GM12878 (cell line): ENCODE measurements at regions not wholly inside any gene's neighbourhood (a gene's known extent, or its start where the extent isn't known, plus 50 kb on each side); places are given as distances from the start of the nearest gene placed in this dataset.

Source experiments
- ATAC-seq: fragments of 200-7000 bp; cut with Tn5 transposase; 3 replicates; pipeline ENCODE4 v1.9.1; 2020; ENCODE audit warnings: mild to moderate bottlenecking, moderate library complexity
- BruUV-seq: library from RNA; stranded (reverse); fragments of 400-500 nt; replicated peaks from 2 replicates; lab custom pipeline; 2021; lab: Mats Ljungman, UMichigan
- CTCF ChIA-PET: fragments of 300-600 bp; sonication (Branson Sonifier 250); formaldehyde crosslinking; extraction: SDS; loops from one replicate; lab custom pipeline; 2021; ENCODE audit warnings: inconsistent platforms; lab: Yijun Ruan, JAX
- POLR2A ChIA-PET: fragments of 350-600 bp; formaldehyde crosslinking; extraction: SDS; loops from one replicate; lab custom pipeline; 2021; ENCODE audit warnings: inconsistent platforms; lab: Charles Lee
- RAD21 ChIA-PET: fragments of 300-600 bp; sonication (Branson Sonifier 250); formaldehyde crosslinking; loops from one replicate; lab custom pipeline; 2023; ENCODE audit warnings: antibody characterized with exemption; ENCODE audit not compliant: unreplicated experiment; lab: Charles Lee
- SMC1A ChIA-PET: fragments of 300-600 bp; sonication (Branson Sonifier 250); formaldehyde crosslinking; loops from one replicate; lab custom pipeline; 2023; ENCODE audit not compliant: unreplicated experiment, uncharacterized antibody; lab: Charles Lee
- DNase-seq: peaks from one replicate; pipeline ENCODE4 v3.0.0-alpha.2; 2011; ENCODE audit warnings: low read depth, low spot score
- FAIRE-seq: peaks from 3 replicates; lab custom pipeline; 2011; peaks lifted over from hg19 to GRCh38; lab: Jason Lieb, UNC
- H2AFZ ChIP-seq: 2 replicates; pipeline ENCODE4 v1.6.0; 2011; ENCODE audit warnings: low read depth, low read length, control low read depth; ENCODE audit not compliant: control insufficient read depth
- H3K27ac ChIP-seq: 2 replicates; pipeline ENCODE4 v1.5.1; 2011; ENCODE audit warnings: control low read depth; ENCODE audit not compliant: control insufficient read depth, insufficient read depth
- H3K27me3 ChIP-seq, 2 experiments: replicated peaks in 1 of 2; 2 replicates each; pipeline versions ENCODE4 v1.6.0 to v1.6.1; 2011; ENCODE audit warnings: low read length in 1 of 2; ENCODE audit not compliant: control insufficient read depth in 2 of 2, insufficient read depth in 2 of 2
- H3K36me3 ChIP-seq, 2 experiments: 2 replicates each; pipeline ENCODE4 v1.5.1; 2011; ENCODE audit warnings: low read length in 1 of 2; ENCODE audit not compliant: control insufficient read depth in 2 of 2, insufficient read depth in 2 of 2
- H3K4me1 ChIP-seq: 2 replicates; pipeline ENCODE4 v1.6.1; 2011; ENCODE audit warnings: mild to moderate bottlenecking, low read length, moderate library complexity, mixed read lengths; ENCODE audit not compliant: control insufficient read depth, insufficient read depth
- H3K4me2 ChIP-seq: 2 replicates; pipeline ENCODE4 v1.6.0; 2011; ENCODE audit warnings: control low read depth; ENCODE audit not compliant: control insufficient read depth, insufficient read depth
- H3K4me3 ChIP-seq: fragments of 200-600 bp; sonication (generic); 2 replicates; pipeline ENCODE4 v1.5.1; 2016
- H3K79me2 ChIP-seq: 2 replicates; pipeline ENCODE4 v1.6.0; 2011; ENCODE audit warnings: low read length; ENCODE audit not compliant: control insufficient read depth, insufficient read depth
- H3K9ac ChIP-seq: 2 replicates; pipeline ENCODE4 v1.8.0; 2011; ENCODE audit warnings: low read length, control low read depth, mixed read lengths; ENCODE audit not compliant: control insufficient read depth, insufficient read depth
- H3K9me3 ChIP-seq: replicated peaks from 3 replicates; pipeline ENCODE4 v1.5.1; 2011; ENCODE audit warnings: mild to moderate bottlenecking, low read length; ENCODE audit not compliant: control insufficient read depth, insufficient read depth
- H4K20me1 ChIP-seq: 2 replicates; pipeline ENCODE4 v1.6.0; 2011; ENCODE audit not compliant: control insufficient read depth, insufficient read depth
- CEBPB ChIP-seq, 2 experiments: fragments of 150-350 bp in 1 of 2; IDR thresholded peaks; 2 replicates each; pipeline ENCODE4 v1.6.1; 2012 to 2014; ENCODE audit warnings: low read depth in 2 of 2, low read length in 2 of 2, borderline replicate concordance in 1 of 2, inconsistent platforms in 1 of 2
- JUND ChIP-seq: IDR thresholded peaks from 2 replicates; pipeline ENCODE4 v1.6.1; 2012; ENCODE audit warnings: low read depth, mild to moderate bottlenecking, low read length, improper control_type of control experiment, moderate library complexity
- KLF5 ChIP-seq: fragments of 450-650 bp; IDR thresholded peaks from 2 replicates; pipeline ENCODE4 v1.6.1; 2014; ENCODE audit warnings: mild to moderate bottlenecking; ENCODE audit not compliant: partially characterized antibody
- LARP7 ChIP-seq: fragments of 450-650 bp; IDR thresholded peaks from 2 replicates; pipeline ENCODE4 v1.6.1; 2017; ENCODE audit warnings: mild to moderate bottlenecking
- NBN ChIP-seq: fragments of 450-650 bp; IDR thresholded peaks from 2 replicates; pipeline ENCODE4 v1.6.1; 2016
- NFYA ChIP-seq: IDR thresholded peaks from 2 replicates; pipeline ENCODE4 v1.6.1; 2011; ENCODE audit warnings: low read depth, mild to moderate bottlenecking, low read length, improper control_type of control experiment, borderline replicate concordance
- RBBP5 ChIP-seq: fragments of 200-600 bp; sonication (generic); conservative IDR thresholded peaks from 2 replicates; pipeline ENCODE4 v1.6.1; 2016
- RUNX3 ChIP-seq: IDR thresholded peaks from 2 replicates; pipeline ENCODE4 v1.6.1; 2012; ENCODE audit warnings: low read length, inconsistent platforms
- SP1 ChIP-seq: IDR thresholded peaks from one replicate; pipeline ENCODE4 v1.6.1; 2011; ENCODE audit warnings: low read depth, low read length
- ZSCAN29 ChIP-seq: fragments of 450-650 bp; IDR thresholded peaks from 2 replicates; pipeline ENCODE4 v1.6.1; 2017; ENCODE audit warnings: mild to moderate bottlenecking, moderate library complexity
- WGBS: methylation state at CpG from one replicate; pipeline ENCODE4 v1.1.6; 2016; ENCODE audit warnings: low lambda C conversion rate; ENCODE audit not compliant: insufficient replicate concordance, insufficient coverage; ENCODE audit errors: missing lambda C conversion rate; 5-methylcytosine and 5-hydroxymethylcytosine counted together
- in situ Hi-C: fragments of 300-500 bp; cut with MboI; formaldehyde crosslinking; loops from 9 replicates; pipeline ENCODE4 v1.14.3; 2018; ENCODE audit warnings: mixed read lengths
- intact Hi-C: fragments of 100-400 bp; cut with micrococcal nuclease; formaldehyde crosslinking; loops from one replicate; pipeline ENCODE4 v1.14.2; 2022; ENCODE audit not compliant: unreplicated experiment
- TF ChIP-seq, protein P1 (sequence below): IDR thresholded peaks from 2 replicates; pipeline ENCODE4 v1.6.1; 2011; ENCODE audit warnings: mild to moderate bottlenecking, low read depth, low read length, moderate library complexity; ENCODE audit not compliant: insufficient replicate concordance
- TF ChIP-seq, protein P2 (sequence below): fragments of 450-650 bp; IDR thresholded peaks from 2 replicates; pipeline ENCODE4 v1.6.1; 2017; ENCODE audit warnings: borderline replicate concordance
- TF ChIP-seq, protein P3 (sequence below): fragments of 450-650 bp; IDR thresholded peaks from 2 replicates; pipeline ENCODE4 v1.6.1; 2017; ENCODE audit warnings: mild to moderate bottlenecking

DNA sequence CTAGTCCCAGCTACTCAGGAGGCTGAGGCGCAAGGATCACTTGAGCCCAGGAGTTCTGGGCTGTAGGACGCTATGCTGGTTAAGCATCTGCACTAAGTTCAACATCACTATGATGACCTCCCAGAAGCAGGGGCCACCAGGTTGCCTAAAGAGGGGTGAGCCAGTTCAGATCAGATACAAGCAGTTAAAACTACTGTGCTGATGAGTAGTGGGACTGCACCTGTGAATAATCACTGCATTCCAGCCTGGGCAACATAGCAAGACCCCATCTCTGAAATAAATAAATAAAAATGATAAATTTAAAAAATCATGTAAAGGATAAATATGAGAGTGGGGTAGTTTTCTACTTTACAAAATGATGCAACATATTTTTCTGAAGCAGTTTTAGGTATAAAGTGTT is 106.5 kb downstream of the TMEM170B start:
- ChIA-PET POLR2A (no interaction called here), CTCF (no interaction called here)
- in situ Hi-C loops = no loop called here

More for the DNA sequence above, 106.5 kb downstream of the TMEM170B start:
- Histone ChIP-seq H2AFZ (no peak overlapping the region), H3K27ac (no peak overlapping the region), H3K79me2 (no peaks in the 10 kb centered on the region), H3K36me3 (no peaks in the 10 kb centered on the region), H3K9ac (no peak overlapping the region), H3K27me3 (no peaks in the 10 kb centered on the region), H3K9me3 (no peaks in the 10 kb centered on the region; the same call in 2 of the 3 replicates), H3K4me3 (no peak overlapping the region), H4K20me1 (no peaks in the 10 kb centered on the region), H3K4me1 (no peaks in the 10 kb centered on the region), H3K4me2 (no peak overlapping the region)
- 87% methylated on average over 2 of the region's 2 CpGs for WGBS
- RAD21 ChIA-PET = no interaction called here
- intact Hi-C loops = no loop called here
- no peak for ATAC-seq
- no TSS peak for BruUV-seq
- SMC1A ChIA-PET = no interaction called here
- no peak for TF ChIP-seq LARP7
- TF ChIP-seq, protein P1, sequence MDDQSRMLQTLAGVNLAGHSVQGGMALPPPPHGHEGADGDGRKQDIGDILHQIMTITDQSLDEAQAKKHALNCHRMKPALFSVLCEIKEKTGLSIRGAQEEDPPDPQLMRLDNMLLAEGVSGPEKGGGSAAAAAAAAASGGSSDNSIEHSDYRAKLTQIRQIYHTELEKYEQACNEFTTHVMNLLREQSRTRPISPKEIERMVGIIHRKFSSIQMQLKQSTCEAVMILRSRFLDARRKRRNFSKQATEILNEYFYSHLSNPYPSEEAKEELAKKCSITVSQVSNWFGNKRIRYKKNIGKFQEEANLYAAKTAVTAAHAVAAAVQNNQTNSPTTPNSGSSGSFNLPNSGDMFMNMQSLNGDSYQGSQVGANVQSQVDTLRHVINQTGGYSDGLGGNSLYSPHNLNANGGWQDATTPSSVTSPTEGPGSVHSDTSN = no peak
- TF ChIP-seq ZSCAN29 = no peak
- TF ChIP-seq NFYA = no peak
- no peak for TF ChIP-seq JUND
- TF ChIP-seq RBBP5 = no peak
- no peak for TF ChIP-seq SP1
- no peak for TF ChIP-seq RUNX3
- TF ChIP-seq CEBPB (IDR thresholded peaks at IDR 0.05; ENCODE audit: borderline replicate concordance in 1 of 2, low read depth in 2 of 2, low read length in 2 of 2) = no peak
- TF ChIP-seq NBN = no peak
- TF ChIP-seq, protein P2, sequence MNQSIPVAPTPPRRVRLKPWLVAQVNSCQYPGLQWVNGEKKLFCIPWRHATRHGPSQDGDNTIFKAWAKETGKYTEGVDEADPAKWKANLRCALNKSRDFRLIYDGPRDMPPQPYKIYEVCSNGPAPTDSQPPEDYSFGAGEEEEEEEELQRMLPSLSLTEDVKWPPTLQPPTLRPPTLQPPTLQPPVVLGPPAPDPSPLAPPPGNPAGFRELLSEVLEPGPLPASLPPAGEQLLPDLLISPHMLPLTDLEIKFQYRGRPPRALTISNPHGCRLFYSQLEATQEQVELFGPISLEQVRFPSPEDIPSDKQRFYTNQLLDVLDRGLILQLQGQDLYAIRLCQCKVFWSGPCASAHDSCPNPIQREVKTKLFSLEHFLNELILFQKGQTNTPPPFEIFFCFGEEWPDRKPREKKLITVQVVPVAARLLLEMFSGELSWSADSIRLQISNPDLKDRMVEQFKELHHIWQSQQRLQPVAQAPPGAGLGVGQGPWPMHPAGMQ = no peak
- no peak for TF ChIP-seq KLF5
- TF ChIP-seq, protein P3, sequence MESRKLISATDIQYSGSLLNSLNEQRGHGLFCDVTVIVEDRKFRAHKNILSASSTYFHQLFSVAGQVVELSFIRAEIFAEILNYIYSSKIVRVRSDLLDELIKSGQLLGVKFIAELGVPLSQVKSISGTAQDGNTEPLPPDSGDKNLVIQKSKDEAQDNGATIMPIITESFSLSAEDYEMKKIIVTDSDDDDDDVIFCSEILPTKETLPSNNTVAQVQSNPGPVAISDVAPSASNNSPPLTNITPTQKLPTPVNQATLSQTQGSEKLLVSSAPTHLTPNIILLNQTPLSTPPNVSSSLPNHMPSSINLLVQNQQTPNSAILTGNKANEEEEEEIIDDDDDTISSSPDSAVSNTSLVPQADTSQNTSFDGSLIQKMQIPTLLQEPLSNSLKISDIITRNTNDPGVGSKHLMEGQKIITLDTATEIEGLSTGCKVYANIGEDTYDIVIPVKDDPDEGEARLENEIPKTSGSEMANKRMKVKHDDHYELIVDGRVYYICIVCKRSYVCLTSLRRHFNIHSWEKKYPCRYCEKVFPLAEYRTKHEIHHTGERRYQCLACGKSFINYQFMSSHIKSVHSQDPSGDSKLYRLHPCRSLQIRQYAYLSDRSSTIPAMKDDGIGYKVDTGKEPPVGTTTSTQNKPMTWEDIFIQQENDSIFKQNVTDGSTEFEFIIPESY = no peak
- FAIRE-seq = no peak
- no peak for DNase-seq
